GM18505 (cell line): ENCODE measurements at regions not wholly inside any gene's neighbourhood (a gene's known extent, or its start where the extent isn't known, plus 50 kb on each side); places are given as distances from the start of the nearest gene placed in this dataset.
"Not testable (repeated sequence)": the region's sequence is repeated elsewhere in the genome, so short reads cannot be mapped to it uniquely, and the experiment has no call there.

Experiments
- ATAC-seq: cut with Tn5 transposase; IDR thresholded peaks from one replicate; pipeline ENCODE4 v1.9.1; 2021; ENCODE audit not compliant: unreplicated experiment

DNA sequence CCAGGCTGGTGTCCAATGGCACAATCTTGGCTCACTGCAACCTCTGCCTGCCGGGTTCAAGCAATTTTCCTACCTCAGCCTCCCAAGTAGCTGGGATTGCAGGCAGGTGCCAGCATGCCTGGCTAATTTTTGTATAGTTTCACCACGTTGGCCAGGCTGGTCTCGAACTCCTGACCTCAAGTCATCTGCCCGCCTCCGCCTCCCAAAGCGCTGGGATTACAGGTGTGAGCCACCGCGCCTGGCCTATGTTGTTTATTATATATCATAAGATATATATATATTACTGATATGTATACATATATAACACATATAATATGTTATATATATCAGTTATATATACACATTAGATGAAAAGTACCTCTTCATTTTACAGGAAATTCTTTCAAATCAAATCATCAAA, 914.7 kb downstream of the FOXD4L5 start:
- not testable (repeated sequence) for ATAC-seq

DNA sequence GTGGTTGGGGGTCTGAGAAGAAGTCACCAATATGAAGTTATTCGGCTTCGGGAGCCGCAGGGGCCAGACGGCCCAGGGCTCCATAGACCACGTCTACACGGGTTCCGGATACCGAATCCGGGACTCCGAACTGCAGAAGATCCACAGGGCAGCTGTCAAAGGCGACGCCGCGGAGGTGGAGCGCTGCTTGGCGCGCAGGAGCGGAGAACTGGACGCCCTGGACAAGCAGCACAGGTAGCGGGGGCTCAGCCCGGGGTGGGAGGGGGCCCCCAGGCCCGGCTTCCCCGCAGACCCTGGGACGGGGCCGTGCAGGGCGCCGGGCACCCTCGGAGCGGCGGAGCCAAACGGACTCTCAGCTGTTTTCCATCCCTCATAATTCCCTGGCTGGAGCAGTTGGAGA, 915.4 kb downstream of the FOXD4L5 start:
- ATAC-seq: not testable (repeated sequence)

DNA sequence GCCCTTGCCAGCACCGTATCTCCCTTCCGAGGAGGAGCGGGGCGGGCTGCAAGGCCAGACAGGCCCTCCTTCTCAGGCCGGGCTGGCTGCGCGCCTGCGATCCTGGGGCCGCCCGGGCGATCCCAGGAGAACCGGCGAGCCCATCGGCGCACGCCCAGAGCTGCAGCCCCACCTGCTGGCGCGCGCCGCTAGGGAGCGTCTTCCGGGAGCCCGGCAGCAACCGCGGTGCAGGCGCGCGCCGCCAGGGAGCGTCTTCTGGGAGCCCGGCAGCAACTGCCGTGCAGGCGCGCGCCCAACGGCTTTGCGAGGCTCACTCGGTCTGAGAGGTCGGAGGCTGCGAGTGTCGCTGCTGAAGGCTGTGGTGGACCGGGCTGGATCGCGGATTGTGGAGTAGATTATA, 915.9 kb downstream of the FOXD4L5 start:
- peak; percentile 100 for ATAC-seq

DNA sequence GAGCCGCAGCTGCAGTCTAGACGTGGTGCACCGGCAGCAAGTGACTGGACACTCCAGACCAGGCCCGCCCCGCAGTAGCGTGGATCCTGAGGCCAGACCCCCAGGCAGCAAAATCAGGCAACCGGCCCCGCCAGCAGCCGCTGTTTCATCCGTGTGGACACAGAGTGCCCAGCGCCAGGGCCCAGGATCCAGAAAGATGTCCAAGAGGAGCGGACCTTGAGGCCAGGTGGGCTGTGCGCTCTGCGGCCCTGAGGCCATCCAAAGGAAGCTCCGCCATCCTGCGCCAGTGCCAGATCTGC, 916.4 kb downstream of the FOXD4L5 start:
- not testable (repeated sequence) for ATAC-seq

- ATAC-seq: not testable (repeated sequence)
Observed at GRCh38 chr9:64367826-64368643, 917.0 kb downstream of the FOXD4L5 start.
